DMS 273 (cell line): ENCODE measurements at regions not wholly inside any gene's neighbourhood (a gene's known extent, or its start where the extent isn't known, plus 50 kb on each side); places are given as distances from the start of the nearest gene placed in this dataset.
"Not testable (repeated sequence)": the region's sequence is repeated elsewhere in the genome, so short reads cannot be mapped to it uniquely, and the experiment has no call there.

Experiments
- DNase-seq: peaks from one replicate; lab custom pipeline; 2025; ENCODE audit not compliant: unreplicated experiment; lab: John Stamatoyannopoulos, UW

DNA sequence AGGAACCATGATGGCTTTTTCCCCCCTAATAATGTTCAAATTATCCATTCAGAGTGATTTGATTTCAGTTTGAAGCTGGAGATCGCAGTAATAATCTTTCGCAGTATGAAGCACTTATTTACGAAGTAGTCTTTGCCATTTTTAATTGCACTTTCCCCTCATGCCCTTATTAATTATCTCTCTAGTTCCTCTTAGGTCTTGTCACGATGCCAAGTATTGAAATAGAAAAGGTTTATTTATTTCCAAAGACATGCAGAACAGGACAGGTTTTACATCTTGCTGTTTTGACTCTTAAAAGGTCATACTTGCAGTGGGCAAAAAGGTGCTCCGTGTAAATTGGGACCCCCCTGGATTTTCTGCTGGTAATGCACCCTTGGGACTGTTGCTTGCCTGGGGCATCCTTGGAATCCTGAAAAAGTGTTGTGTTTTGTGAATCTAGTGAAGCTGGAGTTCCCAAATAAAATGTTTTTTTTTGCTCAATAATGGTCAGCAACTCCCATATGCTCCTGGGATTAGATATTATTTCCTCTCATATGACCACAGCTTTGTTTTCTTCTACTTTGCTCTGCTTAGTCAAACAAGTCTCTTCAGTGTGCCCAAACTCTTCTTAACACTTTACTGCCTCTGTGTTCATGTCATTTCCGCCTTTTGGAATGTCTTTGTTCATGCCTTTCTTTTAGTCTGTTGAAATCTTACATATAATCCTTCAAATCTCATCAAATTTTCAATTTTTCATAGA lies 278.3 kb downstream of the TMEM38B start:
- DNase-seq = no peak

DNA sequence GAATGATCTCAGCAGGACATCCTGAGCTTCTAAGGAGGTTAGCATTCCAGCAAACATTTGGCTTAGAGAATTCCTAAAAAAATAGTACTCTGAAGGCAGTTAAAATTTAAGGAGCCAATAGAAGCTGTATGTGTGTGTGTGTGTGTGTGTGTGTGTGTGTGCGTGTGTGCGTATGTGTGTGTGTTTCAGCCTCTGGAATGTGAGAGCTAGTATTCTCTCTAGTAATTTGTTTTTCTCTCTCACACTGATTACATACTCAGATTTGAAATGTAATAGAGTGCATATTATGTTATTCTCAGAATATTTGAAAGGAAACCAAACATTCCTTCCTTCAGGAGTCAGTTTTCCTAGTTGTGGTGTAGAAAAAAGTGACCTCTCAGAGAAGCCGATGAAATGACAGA lies 279.6 kb downstream of the TMEM38B start:
- DNase-seq = no peak

DNA sequence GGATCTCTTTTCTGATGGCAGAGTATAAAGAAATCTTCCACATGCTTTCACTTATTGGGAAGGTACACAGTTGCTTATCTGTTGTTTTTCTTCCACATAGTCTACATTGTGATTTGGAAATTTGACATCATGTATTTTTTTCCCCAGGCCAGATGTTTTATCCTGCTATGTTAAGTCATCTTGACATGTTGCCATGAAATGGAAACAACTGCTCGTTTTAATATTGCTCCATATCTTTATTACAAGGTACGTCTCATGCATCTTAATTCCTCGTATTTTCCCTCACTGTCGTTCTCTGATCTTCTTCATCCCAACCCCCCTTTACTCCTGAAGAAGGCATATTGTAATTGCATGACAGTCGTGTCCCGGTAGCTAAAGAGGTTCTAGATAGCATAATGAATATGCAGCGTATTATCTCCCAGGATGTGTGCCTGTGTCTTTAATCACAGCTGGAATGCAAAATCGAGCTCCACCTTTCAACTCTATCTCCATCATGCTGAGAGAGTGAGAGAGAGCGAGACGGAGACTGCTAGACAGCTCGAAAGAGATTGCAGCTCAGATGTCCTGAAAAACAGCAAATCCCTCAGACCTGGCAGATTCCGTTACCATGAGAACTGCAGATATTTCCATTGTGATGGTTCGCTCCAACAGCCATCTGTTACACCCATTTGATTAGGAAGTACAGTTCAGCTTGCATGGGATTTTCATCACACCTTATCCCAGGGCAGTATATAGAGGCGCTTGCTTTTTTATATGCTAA lies 281.7 kb downstream of the TMEM38B start:
- DNase-seq = peak; percentile 81

DNA sequence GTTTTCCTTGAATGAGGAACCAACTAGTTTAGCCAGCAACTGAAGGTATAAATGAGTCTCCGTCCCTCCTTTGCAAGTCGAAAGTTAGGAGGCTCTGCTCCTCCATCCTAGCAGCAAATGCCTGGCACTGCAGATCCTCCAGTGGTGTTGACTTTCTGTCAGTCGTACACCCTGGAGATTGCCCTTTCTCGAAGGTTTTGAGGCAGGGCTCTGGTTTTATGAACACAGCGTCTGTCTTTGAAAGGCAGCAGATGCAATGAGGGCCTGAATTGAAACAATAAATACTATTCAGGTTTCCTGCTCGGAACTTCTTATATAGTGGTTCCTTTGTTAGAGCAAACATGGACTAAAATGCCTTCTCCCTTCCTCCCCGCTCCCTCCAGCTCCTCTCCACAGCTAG lies 284.0 kb downstream of the TMEM38B start:
- DNase-seq = no peak

DNA sequence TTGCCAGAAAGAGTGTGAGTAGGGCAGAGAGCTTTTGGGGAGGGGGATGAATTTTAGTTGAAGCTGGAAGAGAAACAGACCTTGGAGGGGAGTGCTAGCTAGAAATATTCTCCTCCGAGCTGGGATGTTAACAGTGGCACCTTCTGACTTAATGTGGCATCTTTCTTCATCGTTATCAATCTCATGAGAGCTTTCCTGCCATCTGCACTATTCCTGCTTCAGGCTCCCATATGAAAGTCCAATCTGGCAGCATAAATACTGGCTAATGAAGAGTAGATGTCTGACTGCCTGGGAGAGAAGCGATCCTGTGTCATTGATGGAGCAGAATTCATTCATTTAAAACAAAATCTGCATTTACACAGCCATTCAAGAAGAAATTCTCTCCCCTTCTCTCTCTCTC lies 284.5 kb downstream of the TMEM38B start:
- DNase-seq = peak; percentile 73

DNA sequence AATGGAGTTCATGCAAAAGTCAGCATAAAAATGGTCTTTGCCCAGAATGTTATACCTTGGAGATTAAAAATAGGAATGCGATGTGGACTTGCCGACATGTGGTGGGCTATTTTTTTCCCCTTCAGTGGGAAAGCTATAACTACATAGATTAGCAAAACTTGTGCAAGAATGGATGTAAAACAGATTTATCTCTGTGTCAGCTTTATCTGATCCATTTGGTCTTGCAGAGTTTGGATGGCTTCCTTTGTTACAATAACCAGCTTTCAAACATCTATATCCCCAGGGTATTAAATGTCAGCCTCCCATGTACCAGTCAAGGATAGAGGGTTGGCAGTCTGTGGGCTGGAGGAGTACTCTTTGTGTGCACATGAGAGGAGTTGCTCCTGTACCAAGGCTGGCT lies 284.9 kb downstream of the TMEM38B start:
- peak; percentile 5 for DNase-seq

DNA sequence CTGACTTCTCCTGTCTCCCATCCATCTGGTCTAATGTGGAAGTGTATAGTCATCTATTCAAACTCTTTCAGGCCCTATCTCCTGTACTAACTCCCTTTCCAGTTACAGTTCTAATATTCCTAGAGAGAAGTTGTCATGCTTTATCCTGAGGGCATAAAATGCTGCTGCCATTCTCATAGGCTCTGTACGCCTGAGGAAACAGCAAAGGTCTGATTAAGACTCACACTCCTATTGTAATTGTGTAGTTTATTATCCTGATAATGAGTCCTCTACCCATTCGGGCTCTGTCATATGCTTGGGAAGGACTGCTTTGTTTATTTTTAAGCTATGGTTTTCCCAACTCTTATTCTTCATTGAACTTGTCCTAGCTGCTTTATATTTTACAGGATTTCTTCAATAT lies 290.4 kb downstream of the TMEM38B start:
- DNase-seq = no peak

GRCh38 chr9:105993116-105993854 lies 298.9 kb downstream of the TMEM38B start:
- DNase-seq = peak; percentile 79

DNA sequence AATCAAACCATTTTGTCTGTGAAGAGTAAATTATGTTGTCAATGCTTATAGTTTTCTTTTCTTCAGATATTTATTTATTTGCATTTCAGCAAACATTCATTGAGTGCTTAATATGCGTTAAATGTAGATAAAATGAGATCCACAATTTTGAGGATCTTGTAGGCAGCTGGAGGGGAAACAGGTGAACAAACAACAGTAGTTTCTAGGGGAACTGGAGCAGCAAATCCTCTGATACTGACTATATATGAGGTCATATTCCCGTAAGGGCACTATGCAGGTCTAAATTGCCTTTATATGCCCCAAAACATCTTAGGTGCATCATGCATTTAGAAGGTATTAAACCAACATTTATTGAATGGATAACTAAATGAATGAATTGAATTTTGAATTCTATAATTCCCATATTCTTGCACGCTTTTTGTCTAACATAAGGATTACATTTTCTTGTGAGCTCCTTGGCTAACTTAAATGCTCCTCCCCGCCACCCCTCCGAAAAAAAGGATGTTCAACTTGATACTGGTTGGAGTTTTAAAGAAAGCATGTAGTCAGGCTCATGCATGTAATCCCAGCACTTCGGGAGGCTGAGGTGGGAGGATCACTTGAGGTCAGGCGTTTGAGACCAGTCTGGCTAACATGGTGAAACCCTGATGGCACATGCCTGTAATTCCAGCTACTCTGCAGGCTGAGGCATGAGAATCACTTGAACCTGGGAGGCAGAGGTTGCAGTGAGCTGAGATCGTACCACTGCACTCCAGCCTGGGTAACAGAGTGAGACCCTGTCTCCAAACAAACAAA lies 299.8 kb downstream of the TMEM38B start:
- no peak for DNase-seq

- peak; percentile 22 for DNase-seq
These were observed 300.6 kb downstream of the TMEM38B start for GRCh38 chr9:105994970-105995369.

DNA sequence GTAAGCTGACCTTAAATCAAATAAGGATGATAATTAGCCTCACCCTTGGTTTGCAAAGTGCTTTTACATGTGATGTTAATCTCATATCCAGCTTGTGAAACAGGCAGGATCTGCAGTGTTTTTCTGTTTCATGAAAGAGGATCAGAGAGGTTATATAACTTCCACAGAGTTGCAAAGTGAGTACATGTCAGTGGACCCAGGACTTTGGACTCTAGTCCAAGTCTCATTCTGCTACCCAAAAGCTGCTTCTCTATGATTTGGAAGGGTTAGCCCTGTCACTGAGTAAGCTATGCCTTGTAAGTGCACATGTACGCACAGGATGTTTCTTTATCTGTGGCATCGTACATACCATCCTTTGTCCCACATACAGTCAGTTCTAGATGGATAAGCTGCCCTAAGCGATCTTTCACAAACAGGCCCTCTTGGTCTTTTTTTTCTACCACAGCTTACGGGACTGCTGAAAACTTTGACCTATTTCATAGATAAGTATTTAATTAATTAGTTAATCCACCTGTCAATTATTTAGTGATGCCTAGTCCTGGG lies 322.9 kb downstream of the TMEM38B start:
- DNase-seq = no peak

DNA sequence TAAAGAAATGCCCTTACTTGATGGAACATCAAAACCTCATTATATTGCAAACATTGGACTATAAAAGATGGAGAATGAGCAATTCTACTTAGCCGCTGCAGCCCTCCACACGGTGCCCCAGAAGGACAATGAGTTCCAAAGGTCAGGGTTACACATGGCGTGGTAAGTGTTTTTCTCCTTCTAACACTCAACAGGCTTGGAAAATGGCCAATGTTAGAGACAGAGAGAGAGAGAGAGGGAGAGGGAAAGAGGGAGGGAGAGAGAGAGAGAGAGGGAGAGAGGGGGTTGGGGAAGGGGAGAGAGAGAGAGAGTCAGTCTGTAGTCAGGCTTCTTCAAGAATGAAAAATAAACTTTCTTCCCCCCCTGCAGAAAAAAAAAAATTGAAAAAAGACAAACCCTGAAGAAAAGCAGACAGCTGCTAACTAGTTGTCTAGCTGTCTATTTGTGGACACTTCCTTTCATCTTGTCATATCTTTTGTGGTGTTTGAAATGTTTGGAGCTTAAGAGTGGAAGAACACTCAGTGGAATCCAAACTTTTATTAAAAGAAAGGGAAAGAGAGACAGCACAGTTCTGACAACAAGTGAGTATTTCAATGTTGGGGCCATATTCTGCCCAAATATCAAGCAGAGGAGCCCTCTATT lies 324.8 kb downstream of the TMEM38B start:
- DNase-seq = peak; percentile 35

DNA sequence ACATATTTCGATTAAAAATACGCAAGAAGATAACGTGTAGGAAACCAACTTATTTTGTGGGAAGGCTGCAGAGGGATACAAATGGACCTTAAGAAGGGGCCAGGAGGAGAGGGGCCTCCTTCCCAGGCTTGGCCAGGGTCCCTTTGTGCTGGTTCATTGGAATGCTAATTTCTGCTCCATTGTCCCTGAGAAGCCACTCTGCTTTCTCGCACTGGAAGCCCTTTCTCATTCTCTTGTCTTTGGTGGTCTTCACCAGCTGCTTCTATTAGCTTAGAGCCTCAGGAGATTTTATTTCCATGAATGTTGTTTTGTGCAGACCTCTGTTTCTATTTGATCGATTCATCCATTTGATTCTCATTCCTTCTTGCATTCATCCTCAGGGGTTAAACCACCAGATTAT lies 325.4 kb downstream of the TMEM38B start:
- no peak for DNase-seq

DNA sequence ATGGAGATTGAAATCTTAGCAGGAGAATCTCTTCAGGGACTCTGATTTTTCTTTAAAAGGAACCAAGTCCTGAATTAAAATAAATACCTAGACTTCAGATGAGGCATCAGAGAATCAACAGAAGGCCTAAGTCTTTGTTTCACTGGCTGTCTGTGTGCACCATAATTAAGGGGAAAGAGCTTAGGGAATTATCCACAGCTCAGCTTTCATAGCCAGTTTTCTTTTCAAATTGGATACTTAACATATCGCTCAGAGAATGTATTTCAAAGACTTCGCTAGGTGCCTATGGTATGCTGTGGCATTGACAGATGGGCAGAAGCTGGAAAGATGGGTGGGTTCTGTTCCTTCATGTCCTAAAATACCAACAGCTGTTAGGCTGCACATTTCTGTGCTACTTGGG lies 325.8 kb downstream of the TMEM38B start:
- peak; percentile 78 for DNase-seq

DNA sequence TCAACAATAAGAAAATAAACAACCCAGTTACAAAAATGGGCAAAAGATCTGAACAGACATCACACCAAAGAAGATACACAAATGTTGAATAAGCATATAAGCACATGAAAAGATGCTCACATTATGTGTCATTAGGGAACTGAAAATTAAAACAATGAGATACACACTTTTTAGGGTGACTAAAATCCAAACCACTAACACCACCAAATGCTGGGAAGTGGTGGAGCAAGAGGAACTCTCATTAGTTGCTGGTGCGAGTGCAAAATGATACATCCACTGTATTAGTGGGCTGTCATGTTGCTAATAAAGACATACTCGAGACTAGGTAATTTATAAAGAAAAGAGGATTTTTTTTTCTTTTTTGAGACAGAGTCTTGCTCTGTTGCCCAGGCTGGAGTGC lies 329.1 kb downstream of the TMEM38B start:
- DNase-seq = no peak

GRCh38 chr9:106025453-106025852 lies 331.1 kb downstream of the TMEM38B start:
- DNase-seq = peak; percentile 9

- not testable (repeated sequence) for DNase-seq
These were observed 335.8 kb downstream of the TMEM38B start for GRCh38 chr9:106030146-106030545.

- DNase-seq = no peak
These were observed 338.6 kb downstream of the TMEM38B start for GRCh38 chr9:106032978-106033377.

- peak; percentile 19 for DNase-seq
These were observed 341.5 kb downstream of the TMEM38B start for GRCh38 chr9:106035806-106036205.

DNA sequence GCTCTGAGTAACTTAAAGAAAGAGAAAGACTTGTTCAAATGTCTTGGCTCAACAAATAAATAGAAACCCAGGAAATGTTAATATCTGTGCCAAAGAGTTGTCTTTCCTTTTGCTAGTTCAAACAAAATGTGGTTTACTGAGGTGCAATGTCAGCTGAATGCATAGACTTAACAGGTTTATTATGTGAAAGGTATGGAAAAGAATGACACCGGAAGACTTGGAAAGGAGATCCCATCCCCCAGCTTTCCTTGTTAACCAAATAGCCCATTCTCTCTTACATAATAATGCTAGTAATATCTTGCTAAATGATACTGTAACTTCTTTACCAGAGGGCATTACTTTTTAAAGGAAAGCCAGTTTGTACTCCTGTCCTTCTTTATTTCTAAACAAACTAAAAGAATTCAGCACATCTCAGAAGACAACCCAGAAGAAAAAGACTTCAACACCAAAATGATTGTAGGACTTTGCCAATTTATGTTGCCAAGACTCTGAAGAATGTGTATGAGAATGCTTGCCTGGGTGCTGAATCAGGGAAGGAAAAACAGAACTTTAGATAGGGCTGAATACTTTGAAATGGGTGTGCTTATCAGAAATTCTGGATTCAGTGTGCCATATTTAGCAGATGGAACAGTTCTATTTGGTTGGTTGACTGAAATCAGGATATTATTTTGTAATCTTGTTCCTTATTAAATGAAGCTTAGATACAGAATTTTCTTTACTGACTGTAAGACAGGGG lies 344.1 kb downstream of the TMEM38B start:
- no peak for DNase-seq
